Large intestine (tissue), 3 donors: ENCODE measurements at regions not wholly inside any gene's neighbourhood (a gene's known extent, or its start where the extent isn't known, plus 50 kb on each side); places are given as distances from the start of the nearest gene placed in this dataset.
"Not testable (repeated sequence)": the region's sequence is repeated elsewhere in the genome, so short reads cannot be mapped to it uniquely, and the experiment has no call there.

Experiments used
- DNase-seq, 2 donors: peaks; one replicate each; pipeline versions ENCODE4 v3.0.0 to v3.0.0-alpha.2; 2013
- H3K27ac ChIP-seq: one replicate; pipeline ENCODE4 v1.5.1; 2013; ENCODE audit warnings: low read length
- H3K27me3 ChIP-seq: 2 replicates; pipeline ENCODE4 v1.6.1; 2013; ENCODE audit warnings: low read length; ENCODE audit not compliant: control insufficient read depth, insufficient read depth
- H3K36me3 ChIP-seq: 2 replicates; pipeline ENCODE4 v1.6.1; 2013; ENCODE audit warnings: low read length; ENCODE audit not compliant: control insufficient read depth, insufficient read depth
- H3K4me1 ChIP-seq: one replicate; pipeline ENCODE4 v1.6.1; 2013; ENCODE audit warnings: low read length; ENCODE audit not compliant: control insufficient read depth, insufficient read depth
- H3K4me3 ChIP-seq: one replicate; pipeline ENCODE4 v1.5.1; 2013; ENCODE audit warnings: low read length
- H3K9me3 ChIP-seq: one replicate; pipeline ENCODE4 v1.6.1; 2013; ENCODE audit warnings: mild to moderate bottlenecking, low read depth, low read length, moderate library complexity; ENCODE audit not compliant: control insufficient read depth
- WGBS: methylation state at CpG from one replicate; pipeline ENCODE4 v1.1.5; 2013; ENCODE audit warnings: low lambda C conversion rate; ENCODE audit not compliant: insufficient coverage; 5-methylcytosine and 5-hydroxymethylcytosine counted together

DNA sequence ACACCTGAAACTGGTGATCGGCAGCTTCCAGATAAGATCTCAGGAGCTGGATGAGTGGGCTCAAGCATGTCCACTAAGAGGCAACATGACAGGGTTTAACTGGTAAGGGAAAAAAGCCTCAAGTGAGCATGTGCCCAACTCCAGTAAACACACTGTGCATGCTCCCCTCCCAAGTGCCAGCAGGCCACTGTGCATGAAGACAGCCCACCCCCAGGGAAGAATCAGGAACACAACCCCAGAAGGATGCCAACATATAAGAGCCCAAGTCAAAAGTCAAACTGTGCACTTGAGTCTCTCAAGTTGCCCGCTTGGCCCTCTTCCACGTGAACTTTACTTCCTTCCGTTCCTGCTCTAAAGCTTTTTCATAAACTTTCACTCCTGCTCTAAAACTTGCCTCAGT, 311.3 kb upstream of the PRKD1 start:
- Histone ChIP-seq H3K27me3 (no peaks in the 10 kb centered on the region), H3K27ac (no peak overlapping the region), H3K4me3 (no peak overlapping the region), H3K36me3 (no peaks in the 10 kb centered on the region), H3K4me1 (no peaks in the 10 kb centered on the region), H3K9me3 (no peaks in the 10 kb centered on the region)
- WGBS, result no CpG with 5 or more reads among the region's 4 CpGs
- DNase-seq, result no peak

DNA sequence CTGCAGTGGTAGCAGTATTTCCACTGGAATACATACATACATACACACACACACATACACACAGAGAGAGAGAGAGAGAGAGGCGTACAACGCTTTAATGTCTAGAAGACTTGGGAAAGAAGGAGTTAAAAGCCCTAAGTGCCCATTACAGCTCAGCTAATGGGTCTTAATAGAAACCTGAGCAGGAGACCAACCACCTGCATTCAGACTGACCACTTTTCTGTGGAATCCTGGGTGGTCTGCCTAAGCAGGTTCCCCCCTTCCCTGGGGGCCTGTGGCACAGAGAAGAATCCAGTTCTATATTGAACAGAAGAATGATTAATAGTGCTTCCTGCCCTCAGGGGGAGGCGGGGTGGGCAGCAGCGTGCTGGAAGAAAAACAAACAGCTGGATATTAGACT, 312.4 kb upstream of the PRKD1 start:
- Histone ChIP-seq H3K27me3 (no peaks in the 10 kb centered on the region), H3K27ac (no peak overlapping the region), H3K4me1 (no peaks in the 10 kb centered on the region), H3K9me3 (no peaks in the 10 kb centered on the region), H3K36me3 (no peaks in the 10 kb centered on the region), H3K4me3 (no peak overlapping the region)
- WGBS, result no CpG with 5 or more reads among the region's 4 CpGs
- no peak for DNase-seq

DNA sequence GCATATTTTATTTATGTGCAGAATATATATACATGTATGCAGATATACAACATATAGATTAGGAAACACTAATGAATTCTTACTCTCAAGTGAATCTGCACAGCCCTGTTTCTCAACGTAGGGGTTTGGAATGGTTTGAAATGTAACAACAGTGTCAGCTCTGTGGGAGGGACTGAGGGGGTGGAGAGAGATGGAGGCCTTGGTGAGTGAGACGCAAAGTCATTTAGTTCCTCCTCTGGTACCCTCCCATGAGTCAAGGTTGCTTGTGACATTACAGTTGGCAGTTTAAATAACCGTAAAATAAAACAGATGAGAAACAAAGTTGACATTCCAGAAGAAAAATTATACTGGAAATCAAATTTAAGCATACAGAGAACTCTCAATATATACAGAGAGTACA, 313.0 kb upstream of the PRKD1 start:
- Histone ChIP-seq H3K27ac (no peak overlapping the region), H3K9me3 (no peaks in the 10 kb centered on the region), H3K36me3 (no peaks in the 10 kb centered on the region), H3K4me3 (no peak overlapping the region), H3K4me1 (no peaks in the 10 kb centered on the region), H3K27me3 (no peaks in the 10 kb centered on the region)
- DNase-seq, result no peak
- 60% methylated on average over 1 of the region's 3 CpGs for WGBS

DNA sequence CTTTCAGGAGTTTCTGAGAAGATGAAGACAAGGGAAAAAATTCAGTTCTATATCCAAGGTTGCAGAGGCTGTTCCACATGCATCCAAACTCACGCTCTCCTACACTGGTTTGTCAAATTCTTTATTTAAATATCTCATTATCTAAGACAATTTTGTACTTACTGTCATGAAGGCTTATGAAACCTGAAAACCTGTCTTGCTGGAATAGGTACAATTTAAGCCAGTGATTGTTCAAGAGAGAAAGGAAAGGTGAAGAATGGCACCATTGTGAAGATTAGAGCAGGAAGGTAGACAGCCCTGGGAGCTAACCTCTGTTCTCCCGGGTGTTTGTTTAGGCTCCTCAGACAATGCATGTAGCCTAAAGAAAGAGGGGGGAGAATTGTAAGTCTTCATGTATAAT, 315.1 kb upstream of the PRKD1 start:
- 100% methylated on average over 1 of the region's 2 CpGs for WGBS

DNA sequence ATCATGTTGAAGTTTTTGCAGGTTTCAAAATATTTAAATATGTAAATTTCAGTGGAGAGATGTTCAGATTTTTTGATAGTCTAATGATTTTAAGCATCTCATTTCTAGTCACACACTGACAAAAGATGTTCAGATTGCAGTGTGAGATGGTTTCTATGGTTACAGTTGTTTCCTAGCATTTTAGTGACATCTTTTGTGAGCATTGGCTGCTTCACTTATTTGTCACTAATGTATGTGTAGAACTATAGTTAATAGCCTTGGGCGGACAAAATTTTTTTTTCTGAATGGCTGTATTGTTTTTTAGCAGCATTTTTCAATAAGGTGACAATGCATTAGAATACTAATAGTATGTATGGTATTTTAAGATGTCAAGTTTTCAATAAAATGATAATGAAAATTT, 315.6 kb upstream of the PRKD1 start:
- 100% methylated on average over 1 of the region's 1 CpG for WGBS
- Histone ChIP-seq H3K4me3 (no peak overlapping the region), H3K27ac (no peak overlapping the region), H3K27me3 (no peaks in the 10 kb centered on the region), H3K9me3 (no peaks in the 10 kb centered on the region), H3K36me3 (no peaks in the 10 kb centered on the region), H3K4me1 (no peaks in the 10 kb centered on the region)
- no peak for DNase-seq

More for the DNA sequence above, 315.1 kb upstream of the PRKD1 start:
- DNase-seq, result no peak
- no peaks in the 10 kb centered on the region for H3K4me1 ChIP-seq
- no peak overlapping the region for H3K27ac ChIP-seq
- H3K36me3 ChIP-seq, result no peaks in the 10 kb centered on the region
- no peaks in the 10 kb centered on the region for H3K9me3 ChIP-seq
- H3K27me3 ChIP-seq, result no peaks in the 10 kb centered on the region
- H3K4me3 ChIP-seq, result no peak overlapping the region

DNA sequence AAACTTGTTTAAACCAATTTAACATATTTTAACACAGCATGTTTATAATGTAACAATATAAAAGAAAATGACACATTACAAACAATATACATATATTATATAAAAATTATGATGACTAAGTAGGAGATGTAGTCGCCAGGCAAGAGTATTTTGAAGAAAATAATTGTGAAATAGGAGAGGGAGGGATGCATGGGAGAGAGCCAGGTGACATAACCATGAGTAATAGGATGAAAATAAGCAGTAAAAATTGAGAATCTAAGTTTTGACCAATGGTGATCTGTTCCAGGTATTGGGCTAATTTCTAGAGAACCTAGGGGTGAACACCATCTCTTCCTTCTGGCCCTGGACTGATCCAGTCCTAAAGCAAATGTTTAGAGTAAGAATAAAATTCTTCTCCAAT, 315.2 kb upstream of the G2E3 start:
- Histone ChIP-seq H3K36me3 (no peaks in the 10 kb centered on the region), H3K27ac (no peak overlapping the region), H3K4me3 (no peak overlapping the region), H3K9me3 (no peaks in the 10 kb centered on the region), H3K27me3 (no peaks in the 10 kb centered on the region), H3K4me1 (no peaks in the 10 kb centered on the region)
- no peak for DNase-seq
- 0% methylated on average over 1 of the region's 1 CpG for WGBS

DNA sequence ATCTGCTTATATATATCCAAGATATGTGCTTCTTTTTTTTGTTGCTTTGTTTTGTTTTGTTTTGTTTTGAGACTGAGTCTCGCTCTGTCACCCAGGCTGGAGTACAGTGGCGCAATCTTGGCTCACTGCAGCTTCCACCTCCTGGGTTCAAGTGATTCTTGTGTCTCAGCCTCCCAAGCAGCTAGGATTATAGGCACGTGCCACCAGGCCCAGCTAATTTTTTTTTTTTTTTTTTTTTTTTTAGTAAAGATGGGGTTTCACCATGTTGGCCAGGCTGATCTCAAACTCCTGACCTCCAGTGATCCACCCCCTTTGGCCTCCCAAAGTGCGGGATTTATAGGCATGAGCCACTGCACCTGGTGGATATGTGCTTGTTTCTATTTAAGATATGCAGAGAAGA, 314.6 kb upstream of the G2E3 start:
- H3K27ac ChIP-seq, H3K36me3 ChIP-seq, H3K27me3 ChIP-seq, DNase-seq, H3K4me3 ChIP-seq, H3K4me1 ChIP-seq, H3K9me3 ChIP-seq: not testable (repeated sequence)
- 83% methylated on average over 1 of the region's 4 CpGs for WGBS

DNA sequence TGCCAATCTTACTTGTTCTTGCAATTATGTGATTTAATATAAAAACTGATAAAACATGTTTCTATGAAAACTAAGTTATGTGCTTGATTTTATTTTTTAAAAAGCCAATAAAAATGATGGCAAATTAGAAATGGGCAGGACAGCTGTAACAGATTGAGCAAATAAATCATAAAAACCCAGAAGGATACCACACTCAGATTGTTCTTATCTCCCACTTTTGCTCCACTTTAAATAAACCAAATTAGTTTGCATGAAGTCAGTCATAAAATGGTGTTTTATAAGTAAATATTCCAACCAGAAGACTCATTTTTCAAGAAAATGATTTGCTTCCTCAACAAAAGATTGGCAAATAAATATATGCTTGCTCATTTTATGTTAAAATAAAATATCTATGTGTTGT, 307.9 kb upstream of the G2E3 start:
- Histone ChIP-seq H3K4me1 (no peaks in the 10 kb centered on the region), H3K9me3 (no peaks in the 10 kb centered on the region), H3K36me3 (no peaks in the 10 kb centered on the region), H3K27me3 (no peaks in the 10 kb centered on the region), H3K4me3 (no peak overlapping the region), H3K27ac (no peak overlapping the region)
- no peak for DNase-seq

DNA sequence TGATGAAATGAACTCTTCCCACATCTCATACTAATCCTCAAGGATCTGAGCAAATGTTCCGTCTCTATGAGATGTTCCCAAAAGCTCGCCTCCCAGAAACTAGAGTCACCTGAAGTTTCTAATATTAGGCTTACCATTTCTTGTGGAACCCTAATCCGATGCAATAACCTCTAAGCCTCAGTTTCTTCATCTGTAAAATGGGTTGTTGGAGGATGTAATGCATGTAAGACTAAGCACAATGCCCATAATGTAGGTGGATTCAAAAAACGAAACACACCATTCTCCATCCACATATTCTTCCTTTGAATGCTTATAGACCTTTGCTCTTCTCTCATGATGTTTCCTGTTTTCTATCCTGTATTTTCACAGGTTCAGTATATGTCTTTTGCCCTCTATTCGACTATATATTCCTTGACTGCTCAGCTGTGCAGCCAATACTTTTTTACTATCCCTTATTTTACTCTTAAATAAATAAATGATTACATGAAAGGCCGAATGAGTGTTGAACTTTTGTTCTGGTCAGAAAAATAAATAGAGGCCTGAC, 307.3 kb upstream of the G2E3 start:
- DNase-seq, result no peak
- Histone ChIP-seq H3K27ac (no peak overlapping the region), H3K9me3 (no peaks in the 10 kb centered on the region), H3K27me3 (no peaks in the 10 kb centered on the region), H3K4me3 (no peak overlapping the region), H3K36me3 (no peaks in the 10 kb centered on the region), H3K4me1 (no peaks in the 10 kb centered on the region)
- 67% methylated on average over 3 of the region's 6 CpGs for WGBS

DNA sequence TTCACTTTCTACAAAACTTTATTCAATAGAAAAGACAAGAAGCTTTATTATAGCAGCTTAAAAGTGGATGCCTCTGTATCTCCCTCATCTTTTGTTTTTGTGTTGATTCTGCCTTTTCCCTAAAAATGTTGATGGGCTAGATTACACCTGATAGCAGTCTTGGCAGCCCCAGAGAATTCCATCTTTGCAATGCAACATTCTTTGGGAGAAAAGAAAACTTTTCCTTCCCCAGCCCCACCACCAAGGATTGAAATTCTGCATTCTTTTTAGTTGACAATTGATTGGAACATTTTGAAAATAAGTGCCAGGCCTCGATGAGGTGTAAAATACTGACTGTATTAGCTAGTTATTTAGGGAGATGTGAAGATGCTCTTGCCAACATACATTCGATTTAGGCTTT, 306.8 kb upstream of the G2E3 start:
- DNase-seq, result no peak
- no CpG with 5 or more reads among the region's 2 CpGs for WGBS

DNA sequence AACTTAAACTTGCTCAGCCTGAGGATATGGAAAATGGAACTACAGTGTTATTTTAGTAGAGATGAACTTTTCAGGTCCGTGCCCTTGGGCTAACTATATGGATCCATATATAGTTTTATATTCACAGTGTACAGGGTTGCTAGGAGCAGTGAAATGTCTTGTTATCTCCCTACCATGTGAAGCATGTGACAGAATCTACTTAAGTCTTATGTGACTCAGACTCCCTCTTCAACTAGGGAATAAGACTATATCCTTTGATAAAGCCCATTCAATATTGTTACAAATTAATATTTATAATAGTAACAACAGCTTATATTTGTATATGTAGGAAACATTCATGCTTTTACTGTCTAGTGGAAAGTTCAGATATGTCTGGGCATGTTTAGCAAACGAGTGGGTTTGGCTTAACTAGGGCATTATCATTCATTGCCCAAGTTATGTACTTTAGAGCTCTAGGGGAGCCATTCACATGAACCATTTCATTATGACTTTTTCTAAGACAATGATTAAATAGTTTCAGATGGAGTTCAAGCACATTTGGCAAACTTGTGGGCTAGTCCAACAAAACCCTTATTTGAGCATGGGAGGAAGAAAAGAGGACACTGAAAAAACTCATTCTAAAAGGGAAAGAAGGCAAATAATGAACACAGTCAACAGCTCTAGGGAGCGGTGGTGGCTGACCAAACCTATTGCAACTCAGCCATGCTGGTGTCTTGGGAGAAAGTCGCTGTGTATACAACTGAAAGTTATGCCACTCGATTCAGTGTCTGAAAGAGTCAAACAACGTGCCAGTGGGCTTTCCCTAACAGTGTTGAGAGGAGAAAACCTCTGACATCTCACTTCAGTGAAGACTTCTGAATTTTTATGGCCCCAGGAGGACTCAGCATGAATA, 305.9 kb upstream of the G2E3 start:
- no peaks in the 10 kb centered on the region for H3K4me1 ChIP-seq
- no peaks in the 10 kb centered on the region for H3K36me3 ChIP-seq
- no peak overlapping the region for H3K27ac ChIP-seq
- no peak overlapping the region for H3K4me3 ChIP-seq
- WGBS, result 100% methylated on average over 1 of the region's 6 CpGs
- DNase-seq, result no peak
- no peaks in the 10 kb centered on the region for H3K27me3 ChIP-seq
- no peaks in the 10 kb centered on the region for H3K9me3 ChIP-seq

More for the DNA sequence above, 306.8 kb upstream of the G2E3 start:
- Histone ChIP-seq H3K27me3 (no peaks in the 10 kb centered on the region), H3K27ac (no peak overlapping the region), H3K4me3 (no peak overlapping the region), H3K9me3 (no peaks in the 10 kb centered on the region), H3K4me1 (no peaks in the 10 kb centered on the region), H3K36me3 (no peaks in the 10 kb centered on the region)
